ENCODE measurements at regions not wholly inside any gene's neighbourhood (a gene's known extent, or its start where the extent isn't known, plus 50 kb on each side); places are given as distances from the start of the nearest gene placed in this dataset.

DNA sequence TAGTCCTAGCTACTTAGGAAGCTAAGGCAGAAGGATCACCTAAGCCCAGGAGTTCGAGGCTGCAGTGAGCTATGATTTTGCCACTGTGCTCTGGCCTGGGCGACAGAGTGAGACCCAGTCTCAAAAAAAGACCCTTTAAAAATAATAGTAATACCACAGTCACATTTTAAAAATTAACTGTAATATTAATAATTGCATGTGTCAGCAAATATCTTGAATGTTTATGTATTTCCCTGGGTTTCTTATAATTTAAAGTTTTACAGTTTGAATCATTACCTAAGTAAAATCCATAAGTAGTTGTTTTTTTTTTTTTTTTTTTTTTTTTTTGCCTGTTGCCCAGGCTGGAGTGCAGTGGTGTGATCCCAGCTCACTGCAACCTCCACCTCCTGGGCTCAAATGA lies 69.2 kb downstream of the LYZL2 start:
- no peak overlapping the region for H3K4me3 ChIP-seq (ENCODE audit: low read depth in 1 of 5, low read length in 5 of 5)
- no peak overlapping the region for H3K9ac ChIP-seq (ENCODE audit: low read length in 5 of 5)
- H3K27me3 ChIP-seq (ENCODE audit: control insufficient read depth in 5 of 5, insufficient read depth in 4 of 5, low read length in 5 of 5): no peaks in the 10 kb centered on the region
- H3K36me3 ChIP-seq (ENCODE audit: control insufficient read depth in 5 of 5, insufficient read depth in 5 of 5, low read length in 5 of 5): no peaks in the 10 kb centered on the region
- no peak overlapping the region for H3K27ac ChIP-seq (ENCODE audit: low read depth, low read length)
- H3K9me3 ChIP-seq (ENCODE audit: control insufficient read depth in 5 of 5, low read length in 5 of 5): no peaks in the 10 kb centered on the region
- H3K4me1 ChIP-seq (ENCODE audit: control insufficient read depth in 5 of 5, insufficient read depth in 5 of 5, low read length in 5 of 5): peaks cover 2 to 23% (median 12%) of the 10 kb centered on the region in 5 donors

DNA sequence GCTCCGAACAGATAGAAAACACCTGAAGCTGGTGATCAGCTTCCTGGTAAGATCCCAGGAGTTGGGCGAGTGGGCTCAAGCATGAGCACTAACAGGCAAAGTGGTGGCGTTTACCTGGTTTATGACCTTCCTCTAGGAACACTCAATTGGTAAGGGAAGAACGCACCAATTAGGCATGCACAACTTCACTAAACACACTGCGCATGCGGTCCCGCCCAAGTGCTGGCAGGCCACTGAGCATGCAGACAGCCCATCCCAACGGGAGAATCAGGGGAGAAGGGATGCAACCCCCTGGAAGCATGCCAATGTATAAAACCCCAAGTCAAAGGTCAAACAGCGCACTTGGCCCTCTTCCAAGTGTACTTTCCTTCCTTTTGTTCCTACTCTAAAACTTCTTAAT lies 70.4 kb downstream of the LYZL2 start:
- no peaks in the 10 kb centered on the region for H3K27me3 ChIP-seq (ENCODE audit: control insufficient read depth in 5 of 5, insufficient read depth in 4 of 5, low read length in 5 of 5)
- no peak overlapping the region for H3K9ac ChIP-seq (ENCODE audit: low read length in 5 of 5)
- H3K36me3 ChIP-seq (ENCODE audit: control insufficient read depth in 5 of 5, insufficient read depth in 5 of 5, low read length in 5 of 5): no peaks in the 10 kb centered on the region
- no peak overlapping the region for H3K27ac ChIP-seq (ENCODE audit: low read depth, low read length)
- no peak overlapping the region for H3K4me3 ChIP-seq (ENCODE audit: low read depth in 1 of 5, low read length in 5 of 5)
- H3K9me3 ChIP-seq (ENCODE audit: control insufficient read depth in 5 of 5, low read length in 5 of 5): no peaks in the 10 kb centered on the region
- H3K4me1 ChIP-seq (ENCODE audit: control insufficient read depth in 5 of 5, insufficient read depth in 5 of 5, low read length in 5 of 5): peaks cover 2 to 27% (median 16%) of the 10 kb centered on the region in 5 donors

DNA sequence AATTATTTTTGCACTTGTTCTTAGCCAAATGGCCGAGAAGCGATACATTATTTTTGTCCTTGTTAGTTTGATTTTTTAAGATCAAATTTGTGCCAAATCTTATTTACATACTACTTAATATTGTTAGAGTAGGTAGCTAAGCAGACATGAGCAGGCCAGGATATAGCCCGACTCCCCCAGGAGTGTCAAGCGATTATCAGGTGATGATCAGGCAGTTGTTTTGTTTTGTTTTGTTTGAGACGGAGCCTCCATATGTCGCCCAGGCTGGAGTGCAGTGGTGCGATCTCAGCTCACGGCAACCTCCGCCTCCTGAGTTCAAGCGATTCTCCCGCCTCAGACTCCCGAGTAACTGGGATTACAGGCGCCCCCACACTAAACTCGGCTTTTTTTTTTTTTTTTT lies 71.1 kb downstream of the LYZL2 start:
- Histone ChIP-seq H3K4me3 (ENCODE audit: low read depth in 1 of 5, low read length in 5 of 5) (no peak overlapping the region), H3K27ac (ENCODE audit: low read depth, low read length) (peak overlapping the region; percentile 39), H3K9me3 (ENCODE audit: control insufficient read depth in 5 of 5, low read length in 5 of 5) (no peaks in the 10 kb centered on the region), H3K36me3 (ENCODE audit: control insufficient read depth in 5 of 5, insufficient read depth in 5 of 5, low read length in 5 of 5) (no peaks in the 10 kb centered on the region), H3K4me1 (ENCODE audit: control insufficient read depth in 5 of 5, insufficient read depth in 5 of 5, low read length in 5 of 5) (peaks cover 5 to 34% (median 23%) of the 10 kb centered on the region in 5 donors), H3K27me3 (ENCODE audit: control insufficient read depth in 5 of 5, insufficient read depth in 4 of 5, low read length in 5 of 5) (no peaks in the 10 kb centered on the region), H3K9ac (ENCODE audit: low read length in 5 of 5) (no peak overlapping the region)

DNA sequence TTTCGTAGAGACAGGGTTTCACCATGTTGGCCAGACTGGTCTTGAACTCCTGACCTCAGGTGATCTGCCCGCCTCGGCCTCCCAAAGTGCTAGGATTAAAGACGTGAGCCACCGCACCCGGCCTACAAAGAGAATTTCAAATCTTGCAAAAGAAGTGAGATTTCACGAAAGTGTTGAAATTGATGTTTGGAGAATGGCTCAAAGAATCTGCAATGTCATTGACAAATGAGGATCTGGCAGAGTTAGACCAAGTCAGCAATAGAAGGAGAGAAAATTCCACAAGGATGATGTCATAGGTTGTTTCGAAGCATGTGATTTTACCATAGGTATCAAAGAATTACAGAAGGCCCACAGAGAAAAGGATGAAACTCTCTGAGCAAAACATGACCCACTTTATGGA lies 71.7 kb downstream of the LYZL2 start:
- no peak overlapping the region for H3K4me3 ChIP-seq (ENCODE audit: low read depth in 1 of 5, low read length in 5 of 5)
- H3K9me3 ChIP-seq (ENCODE audit: control insufficient read depth in 5 of 5, low read length in 5 of 5): no peaks in the 10 kb centered on the region
- H3K9ac ChIP-seq (ENCODE audit: low read length in 5 of 5): no peak overlapping the region
- peaks cover 8 to 39% (median 29%) of the 10 kb centered on the region in 5 donors for H3K4me1 ChIP-seq (ENCODE audit: control insufficient read depth in 5 of 5, insufficient read depth in 5 of 5, low read length in 5 of 5)
- no peaks in the 10 kb centered on the region for H3K36me3 ChIP-seq (ENCODE audit: control insufficient read depth in 5 of 5, insufficient read depth in 5 of 5, low read length in 5 of 5)
- no peaks in the 10 kb centered on the region for H3K27me3 ChIP-seq (ENCODE audit: control insufficient read depth in 5 of 5, insufficient read depth in 4 of 5, low read length in 5 of 5)
- H3K27ac ChIP-seq (ENCODE audit: low read depth, low read length): peak overlapping the region; percentile 80

DNA sequence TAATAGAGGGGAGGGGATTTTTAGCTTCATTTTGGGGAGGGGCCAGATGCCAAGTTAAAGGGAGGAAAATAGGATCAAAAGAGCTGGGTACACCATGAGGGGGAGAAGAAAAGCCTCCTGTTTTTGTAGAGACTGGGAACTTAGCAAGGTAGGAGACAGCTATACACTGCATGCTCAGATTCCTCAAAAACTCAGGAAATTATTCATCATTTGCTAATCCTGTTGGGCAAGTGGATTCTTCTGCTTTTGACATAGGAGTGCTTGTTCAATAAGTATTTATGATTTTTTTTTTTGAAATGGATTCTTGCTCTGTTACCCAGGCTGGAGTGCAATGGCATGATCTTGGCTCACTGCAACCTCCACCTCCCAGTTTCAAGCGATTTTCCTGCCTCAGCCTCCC lies 73.4 kb downstream of the LYZL2 start:
- peaks cover 8 to 40% (median 30%) of the 10 kb centered on the region in 5 donors for H3K4me1 ChIP-seq (ENCODE audit: control insufficient read depth in 5 of 5, insufficient read depth in 5 of 5, low read length in 5 of 5)
- no peaks in the 10 kb centered on the region for H3K36me3 ChIP-seq (ENCODE audit: control insufficient read depth in 5 of 5, insufficient read depth in 5 of 5, low read length in 5 of 5)
- H3K27me3 ChIP-seq (ENCODE audit: control insufficient read depth in 5 of 5, insufficient read depth in 4 of 5, low read length in 5 of 5): no peaks in the 10 kb centered on the region
- H3K27ac ChIP-seq (ENCODE audit: low read depth, low read length): peak overlapping the region; percentile 70
- no peak overlapping the region for H3K4me3 ChIP-seq (ENCODE audit: low read depth in 1 of 5, low read length in 5 of 5)
- H3K9me3 ChIP-seq (ENCODE audit: control insufficient read depth in 5 of 5, low read length in 5 of 5): no peaks in the 10 kb centered on the region
- no peak overlapping the region for H3K9ac ChIP-seq (ENCODE audit: low read length in 5 of 5)

DNA sequence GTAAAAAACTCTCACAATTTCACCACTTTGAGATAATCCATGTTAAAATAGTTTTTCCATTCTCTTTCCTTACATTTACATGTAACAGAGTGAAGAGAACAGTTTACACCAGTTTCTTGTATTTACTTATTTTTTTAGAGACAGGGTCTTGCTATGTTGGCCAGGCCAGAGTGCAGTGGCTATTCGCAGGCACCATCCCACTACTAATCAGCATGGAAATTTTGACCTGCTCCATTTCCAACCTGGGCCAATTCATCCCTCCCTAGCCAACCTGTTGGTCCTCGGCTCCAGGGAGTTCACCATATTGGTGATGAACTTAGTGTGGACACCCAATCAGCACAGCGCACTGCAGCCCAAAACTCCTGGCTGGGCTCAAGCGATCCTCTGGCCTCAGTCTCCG lies 74.1 kb downstream of the LYZL2 start:
- peak overlapping the region; percentile 70 for H3K27ac ChIP-seq (ENCODE audit: low read depth, low read length)
- no peak overlapping the region for H3K9ac ChIP-seq (ENCODE audit: low read length in 5 of 5)
- no peaks in the 10 kb centered on the region for H3K36me3 ChIP-seq (ENCODE audit: control insufficient read depth in 5 of 5, insufficient read depth in 5 of 5, low read length in 5 of 5)
- peaks cover 8 to 40% (median 30%) of the 10 kb centered on the region in 5 donors for H3K4me1 ChIP-seq (ENCODE audit: control insufficient read depth in 5 of 5, insufficient read depth in 5 of 5, low read length in 5 of 5)
- no peak overlapping the region for H3K4me3 ChIP-seq (ENCODE audit: low read depth in 1 of 5, low read length in 5 of 5)
- H3K9me3 ChIP-seq (ENCODE audit: control insufficient read depth in 5 of 5, low read length in 5 of 5): no peaks in the 10 kb centered on the region
- H3K27me3 ChIP-seq (ENCODE audit: control insufficient read depth in 5 of 5, insufficient read depth in 4 of 5, low read length in 5 of 5): no peaks in the 10 kb centered on the region

DNA sequence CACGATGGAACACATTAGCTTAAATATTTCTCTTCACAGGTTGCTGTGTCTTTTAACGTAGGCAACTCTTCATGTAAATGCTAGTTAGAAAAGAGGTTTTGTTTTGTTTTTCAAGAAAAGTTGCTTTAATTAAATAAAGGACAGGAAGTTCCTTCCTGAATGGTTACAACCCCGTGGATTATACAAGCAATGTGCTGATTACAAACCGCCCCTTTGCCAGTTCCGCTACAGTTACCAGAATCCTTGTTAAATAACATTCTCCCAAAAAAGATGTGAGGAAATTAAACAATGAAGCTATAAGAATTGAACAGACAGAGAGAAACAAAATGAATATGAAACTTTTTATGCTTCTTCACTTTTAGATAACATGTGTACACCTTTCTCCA lies 75.1 kb downstream of the LYZL2 start:
- Histone ChIP-seq H3K4me3 (ENCODE audit: low read depth in 1 of 5, low read length in 5 of 5) (peak overlapping the region; percentile 52 to 59 (median 56)), H3K9ac (ENCODE audit: low read length in 5 of 5) (peak overlapping the region; percentile 23 to 77 (median 69)), H3K36me3 (ENCODE audit: control insufficient read depth in 5 of 5, insufficient read depth in 5 of 5, low read length in 5 of 5) (no peaks in the 10 kb centered on the region), H3K9me3 (ENCODE audit: control insufficient read depth in 5 of 5, low read length in 5 of 5) (no peaks in the 10 kb centered on the region), H3K27me3 (ENCODE audit: control insufficient read depth in 5 of 5, insufficient read depth in 4 of 5, low read length in 5 of 5) (no peaks in the 10 kb centered on the region), H3K27ac (ENCODE audit: low read depth, low read length) (peak overlapping the region; percentile 97), H3K4me1 (ENCODE audit: control insufficient read depth in 5 of 5, insufficient read depth in 5 of 5, low read length in 5 of 5) (peaks cover 8 to 40% (median 30%) of the 10 kb centered on the region in 5 donors)

DNA sequence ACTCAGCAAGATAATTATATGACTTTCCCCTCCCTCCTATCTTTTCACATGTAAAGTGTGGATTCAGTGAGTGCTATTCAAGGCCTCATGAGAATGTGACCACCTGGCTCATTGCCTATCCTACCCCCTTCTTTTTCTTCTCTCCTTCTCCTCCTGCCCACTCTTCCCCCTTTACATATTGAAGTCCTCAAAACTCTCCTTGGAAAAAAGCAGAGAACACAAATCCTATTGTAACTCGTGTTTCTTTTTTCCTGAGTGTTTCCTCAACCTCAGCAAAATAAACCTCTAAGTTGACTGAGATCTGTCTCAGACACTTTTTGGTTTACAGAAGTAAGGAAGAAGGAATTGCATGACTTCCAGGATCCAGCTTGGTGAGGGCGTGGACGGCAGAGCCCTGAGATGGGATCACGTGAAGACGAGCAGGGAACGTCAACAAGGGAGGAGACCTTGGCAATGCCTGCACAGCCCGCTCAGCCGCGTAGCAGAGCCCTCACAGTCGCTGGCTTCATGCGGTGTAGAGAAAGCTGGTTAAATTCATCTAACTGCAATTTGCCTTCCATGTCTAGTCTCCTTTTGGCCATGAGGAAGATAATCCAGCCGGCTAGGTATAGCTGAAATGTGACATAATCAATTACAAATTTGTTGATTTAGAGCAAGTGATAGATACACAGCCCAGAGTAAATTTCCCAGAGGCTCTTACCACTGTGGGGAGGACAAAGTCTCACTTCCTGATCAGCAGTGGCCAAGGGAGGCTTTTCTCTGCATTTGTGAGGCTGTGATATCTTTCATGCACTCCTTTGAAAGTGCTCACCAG lies 75.7 kb downstream of the LYZL2 start:
- Histone ChIP-seq H3K36me3 (ENCODE audit: control insufficient read depth in 5 of 5, insufficient read depth in 5 of 5, low read length in 5 of 5) (no peaks in the 10 kb centered on the region), H3K9ac (ENCODE audit: low read length in 5 of 5) (peak overlapping the region; percentile 48 to 77 (median 69)), H3K4me3 (ENCODE audit: low read depth in 1 of 5, low read length in 5 of 5) (peak overlapping the region; percentile 52 to 59 (median 56)), H3K27ac (ENCODE audit: low read depth, low read length) (peak overlapping the region; percentile 97), H3K4me1 (ENCODE audit: control insufficient read depth in 5 of 5, insufficient read depth in 5 of 5, low read length in 5 of 5) (peaks cover 8 to 40% (median 30%) of the 10 kb centered on the region in 5 donors), H3K27me3 (ENCODE audit: control insufficient read depth in 5 of 5, insufficient read depth in 4 of 5, low read length in 5 of 5) (no peaks in the 10 kb centered on the region), H3K9me3 (ENCODE audit: control insufficient read depth in 5 of 5, low read length in 5 of 5) (no peaks in the 10 kb centered on the region)

DNA sequence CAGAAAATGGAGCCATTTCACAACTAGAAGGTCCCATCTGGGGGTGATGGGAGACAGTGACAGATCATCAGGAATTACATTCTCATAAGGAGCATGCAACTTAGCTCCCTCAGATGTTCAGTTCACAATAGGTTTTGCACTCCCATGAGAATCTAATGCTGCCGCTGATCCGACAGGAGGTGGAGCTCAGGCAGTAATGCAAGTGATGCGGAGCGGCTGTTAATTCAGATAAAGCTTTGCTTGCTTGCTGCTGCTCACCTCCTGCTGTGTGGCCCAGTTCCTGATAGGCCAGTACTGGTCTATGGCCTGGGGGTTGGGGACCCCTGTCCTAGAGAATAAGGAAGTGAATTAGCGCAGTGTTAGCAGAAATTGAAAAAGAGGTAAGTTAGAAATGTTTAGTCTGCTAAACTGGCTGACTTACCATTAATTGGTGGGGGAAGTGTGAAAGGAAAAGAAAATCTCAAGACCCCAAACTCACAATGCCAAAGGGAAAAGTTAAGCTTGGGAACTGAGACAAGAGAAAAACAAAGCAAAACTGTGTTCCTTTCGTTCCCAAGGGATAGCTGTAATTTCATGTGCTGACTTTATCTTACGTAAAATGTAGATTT lies 76.4 kb downstream of the LYZL2 start:
- peak overlapping the region in 4 of 5 donors; percentile 32 to 77 (median 58) for H3K9ac ChIP-seq (ENCODE audit: low read length in 5 of 5)
- H3K4me1 ChIP-seq (ENCODE audit: control insufficient read depth in 5 of 5, insufficient read depth in 5 of 5, low read length in 5 of 5): peaks cover 8 to 40% (median 32%) of the 10 kb centered on the region in 5 donors
- H3K27me3 ChIP-seq (ENCODE audit: control insufficient read depth in 5 of 5, insufficient read depth in 4 of 5, low read length in 5 of 5): no peaks in the 10 kb centered on the region
- H3K4me3 ChIP-seq (ENCODE audit: low read depth in 1 of 5, low read length in 5 of 5): peak overlapping the region in 2 of 5 donors; percentile 35 to 56
- H3K9me3 ChIP-seq (ENCODE audit: control insufficient read depth in 5 of 5, low read length in 5 of 5): no peaks in the 10 kb centered on the region
- peak overlapping the region; percentile 97 for H3K27ac ChIP-seq (ENCODE audit: low read depth, low read length)
- H3K36me3 ChIP-seq (ENCODE audit: control insufficient read depth in 5 of 5, insufficient read depth in 5 of 5, low read length in 5 of 5): no peaks in the 10 kb centered on the region
